Naive thymus-derived CD8-positive, alpha-beta T cell (primary cell): ENCODE measurements at regions not wholly inside any gene's neighbourhood (a gene's known extent, or its start where the extent isn't known, plus 50 kb on each side); places are given as distances from the start of the nearest gene placed in this dataset.

ENCODE experiments used
- ATAC-seq, 2 donors: fragments of 150-1000 bp; cut with Tn5 transposase in 1 of 2; sonication (Bioruptor Pico), chemical (Tn5 transposase) in 1 of 2; 1 replicate in 1 of 2; 2 replicates in 1 of 2; pipeline ENCODE4 v1.10.0; 2021; ENCODE audit warnings: mild to moderate bottlenecking in 2 of 2, moderate library complexity in 2 of 2
- POLR2A ChIA-PET: fragments of 350-600 bp; sonication (Branson Sonifier 250); formaldehyde crosslinking; loops from one replicate; lab custom pipeline; 2021; ENCODE audit warnings: antibody characterized with exemption; lab: Charles Lee
- DNase-seq, 10 donors: peaks; one replicate each; pipeline versions ENCODE4 v3.0.0 to v3.0.0-alpha.2; 2020 to 2022
- H3K27ac Mint-ChIP-seq, 10 donors: one replicate each; pipeline ENCODE4 v1.8.0; 2020 to 2022; ENCODE audit warnings: mild to moderate bottlenecking in 10 of 10, mixed read lengths in 10 of 10, moderate library complexity in 4 of 10, inconsistent platforms in 1 of 10
- H3K27me3 Mint-ChIP-seq, 5 donors: one replicate each; pipeline ENCODE4 v1.8.0; 2021 to 2022; ENCODE audit warnings: mixed read lengths in 5 of 5
- H3K36me3 Mint-ChIP-seq, 3 donors: one replicate each; pipeline ENCODE4 v1.8.0; 2020 to 2022; ENCODE audit warnings: mixed read lengths in 3 of 3, mild to moderate bottlenecking in 2 of 3, inconsistent platforms in 1 of 3
- H3K4me1 Mint-ChIP-seq, 4 donors: one replicate each; pipeline ENCODE4 v1.8.0; 2021 to 2022; ENCODE audit warnings: mixed read lengths in 4 of 4
- H3K4me3 Mint-ChIP-seq, 10 donors: one replicate each; pipeline ENCODE4 v1.8.0; 2020 to 2022; ENCODE audit warnings: mild to moderate bottlenecking in 10 of 10, mixed read lengths in 10 of 10, moderate library complexity in 6 of 10, inconsistent platforms in 1 of 10
- H3K9me3 Mint-ChIP-seq, 9 donors: one replicate each; pipeline ENCODE4 v1.8.0; 2020 to 2022; ENCODE audit warnings: mixed read lengths in 9 of 9, mild to moderate bottlenecking in 3 of 9, inconsistent platforms in 1 of 9, moderate library complexity in 1 of 9

- DNase-seq, result no peak
- POLR2A ChIA-PET, result no interaction called here
- peaks cover 0 to 12% (median 2%) of the 10 kb centered on the region in 5 donors for H3K27me3 Mint-ChIP-seq
- H3K27ac Mint-ChIP-seq, result no peak overlapping the region
- no peak for ATAC-seq
- H3K4me1 Mint-ChIP-seq, result peaks cover 0 to 7% (median 0%) of the 10 kb centered on the region in 4 donors
- no peak overlapping the region for H3K4me3 Mint-ChIP-seq
- H3K9me3 Mint-ChIP-seq, result peaks cover 0 to 5% (median 0%) of the 10 kb centered on the region in 9 donors
- H3K36me3 Mint-ChIP-seq, result no peaks in the 10 kb centered on the region
Observed at GRCh38 chr6:113732384-113732966, 124.7 kb upstream of the MARCKS start.

GRCh38 chr6:113733381-113733780 lies 123.8 kb upstream of the MARCKS start:
- POLR2A ChIA-PET, result no interaction called here
- Mint-ChIP-seq H3K27me3 (peaks cover 0 to 12% (median 1%) of the 10 kb centered on the region in 5 donors), H3K36me3 (no peaks in the 10 kb centered on the region), H3K27ac (no peak overlapping the region), H3K4me1 (peaks cover 0 to 7% (median 0%) of the 10 kb centered on the region in 4 donors), H3K9me3 (peaks cover 0 to 5% (median 0%) of the 10 kb centered on the region in 9 donors), H3K4me3 (no peak overlapping the region)
- no peak for DNase-seq
- no peak for ATAC-seq

GRCh38 chr6:113734982-113735381 lies 122.2 kb upstream of the MARCKS start:
- Mint-ChIP-seq H3K4me3 (no peak overlapping the region), H3K27me3 (peaks cover 0 to 10% (median 1%) of the 10 kb centered on the region in 5 donors), H3K9me3 (no peaks in the 10 kb centered on the region), H3K36me3 (no peaks in the 10 kb centered on the region), H3K4me1 (peaks cover 0 to 7% (median 0%) of the 10 kb centered on the region in 4 donors), H3K27ac (no peak overlapping the region)
- ATAC-seq (no peak), DNase-seq (no peak)
- POLR2A ChIA-PET, result no interaction called here

- Mint-ChIP-seq H3K36me3 (no peaks in the 10 kb centered on the region), H3K27ac (no peak overlapping the region)
Observed at GRCh38 chr6:113735491-113735890, 121.7 kb upstream of the MARCKS start.

GRCh38 chr6:113736978-113737377 lies 120.2 kb upstream of the MARCKS start:
- DNase-seq, result no peak
- POLR2A ChIA-PET, result no interaction called here
- no peak for ATAC-seq

More at GRCh38 chr6:113735491-113735890, 121.7 kb upstream of the MARCKS start:
- POLR2A ChIA-PET, result no interaction called here
- DNase-seq (no peak), ATAC-seq (no peak)
- Mint-ChIP-seq H3K27me3 (peaks cover 0 to 10% (median 1%) of the 10 kb centered on the region in 5 donors), H3K4me3 (no peak overlapping the region), H3K4me1 (peaks cover 0 to 7% (median 0%) of the 10 kb centered on the region in 4 donors), H3K9me3 (no peaks in the 10 kb centered on the region)

GRCh38 chr6:113739041-113739655 lies 118.0 kb upstream of the MARCKS start:
- Mint-ChIP-seq H3K4me3 (no peak overlapping the region), H3K27me3 (peaks cover 0 to 10% (median 1%) of the 10 kb centered on the region in 5 donors), H3K4me1 (peaks cover 0 to 7% (median 0%) of the 10 kb centered on the region in 4 donors), H3K9me3 (no peaks in the 10 kb centered on the region), H3K36me3 (no peaks in the 10 kb centered on the region), H3K27ac (no peak overlapping the region)
- DNase-seq (no peak), ATAC-seq (no peak)
- POLR2A ChIA-PET, result no interaction called here

More at GRCh38 chr6:113736978-113737377, 120.2 kb upstream of the MARCKS start:
- no peak overlapping the region for H3K27ac Mint-ChIP-seq
- peaks cover 0 to 10% (median 1%) of the 10 kb centered on the region in 5 donors for H3K27me3 Mint-ChIP-seq
- H3K4me1 Mint-ChIP-seq, result peaks cover 0 to 7% (median 0%) of the 10 kb centered on the region in 4 donors
- H3K36me3 Mint-ChIP-seq, result no peaks in the 10 kb centered on the region
- H3K9me3 Mint-ChIP-seq, result no peaks in the 10 kb centered on the region
- no peak overlapping the region for H3K4me3 Mint-ChIP-seq

- Mint-ChIP-seq H3K36me3 (no peaks in the 10 kb centered on the region), H3K4me1 (no peaks in the 10 kb centered on the region), H3K9me3 (no peaks in the 10 kb centered on the region), H3K27me3 (peaks cover 0 to 10% (median 0%) of the 10 kb centered on the region in 5 donors), H3K27ac (no peak overlapping the region), H3K4me3 (no peak overlapping the region)
- DNase-seq (no peak), ATAC-seq (no peak)
- POLR2A ChIA-PET, result no interaction called here
Observed at GRCh38 chr6:113741651-113742050, 115.5 kb upstream of the MARCKS start.

GRCh38 chr6:113742342-113742741 lies 114.8 kb upstream of the MARCKS start:
- H3K9me3 Mint-ChIP-seq, result no peaks in the 10 kb centered on the region

GRCh38 chr6:113744861-113745260 lies 112.3 kb upstream of the MARCKS start:
- POLR2A ChIA-PET, result no interaction called here

More at GRCh38 chr6:113742342-113742741, 114.8 kb upstream of the MARCKS start:
- Mint-ChIP-seq H3K27ac (no peak overlapping the region), H3K36me3 (no peaks in the 10 kb centered on the region), H3K27me3 (peaks cover 0 to 10% (median 0%) of the 10 kb centered on the region in 5 donors), H3K4me1 (no peaks in the 10 kb centered on the region), H3K4me3 (no peak overlapping the region)
- DNase-seq, result no peak
- ATAC-seq, result no peak
- POLR2A ChIA-PET, result no interaction called here

GRCh38 chr6:113750151-113750855 lies 106.8 kb upstream of the MARCKS start:
- POLR2A ChIA-PET, result no interaction called here
- Mint-ChIP-seq H3K9me3 (peaks cover 0 to 2% (median 0%) of the 10 kb centered on the region in 9 donors), H3K36me3 (no peaks in the 10 kb centered on the region), H3K4me1 (peaks cover 0 to 4% (median 0%) of the 10 kb centered on the region in 4 donors), H3K4me3 (no peak overlapping the region), H3K27me3 (peaks cover 0 to 4% (median 0%) of the 10 kb centered on the region in 5 donors), H3K27ac (no peak overlapping the region)
- DNase-seq (no peak), ATAC-seq (no peak)

More at GRCh38 chr6:113744861-113745260, 112.3 kb upstream of the MARCKS start:
- H3K9me3 Mint-ChIP-seq, result no peaks in the 10 kb centered on the region
- peaks cover 0 to 4% (median 0%) of the 10 kb centered on the region in 5 donors for H3K27me3 Mint-ChIP-seq
- no peaks in the 10 kb centered on the region for H3K4me1 Mint-ChIP-seq
- H3K27ac Mint-ChIP-seq, result no peak overlapping the region
- no peak overlapping the region for H3K4me3 Mint-ChIP-seq
- H3K36me3 Mint-ChIP-seq, result no peaks in the 10 kb centered on the region
- no peak for DNase-seq
- no peak for ATAC-seq

- POLR2A ChIA-PET, result no interaction called here
- H3K27ac Mint-ChIP-seq, result no peak overlapping the region
- no peak for DNase-seq
- peaks cover 0 to 4% (median 0%) of the 10 kb centered on the region in 4 donors for H3K4me1 Mint-ChIP-seq
- H3K27me3 Mint-ChIP-seq, result peaks cover 0 to under 1% (median 0%) of the 10 kb centered on the region in 5 donors
- peaks cover 0 to 2% (median 0%) of the 10 kb centered on the region in 9 donors for H3K9me3 Mint-ChIP-seq
- ATAC-seq, result no peak
- no peak overlapping the region for H3K4me3 Mint-ChIP-seq
- no peaks in the 10 kb centered on the region for H3K36me3 Mint-ChIP-seq
Observed at GRCh38 chr6:113754291-113754690, 102.9 kb upstream of the MARCKS start.

- POLR2A ChIA-PET, result no interaction called here
- no peak for ATAC-seq
- no peaks in the 10 kb centered on the region for H3K4me1 Mint-ChIP-seq
- no peaks in the 10 kb centered on the region for H3K36me3 Mint-ChIP-seq
- no peak overlapping the region for H3K27ac Mint-ChIP-seq
- DNase-seq, result no peak
- no peaks in the 10 kb centered on the region for H3K27me3 Mint-ChIP-seq
- H3K9me3 Mint-ChIP-seq, result peaks cover 0 to 2% (median 0%) of the 10 kb centered on the region in 9 donors
- H3K4me3 Mint-ChIP-seq, result no peak overlapping the region
Observed at GRCh38 chr6:113755449-113756289, 101.5 kb upstream of the MARCKS start.
